Cardiac muscle cell (in vitro differentiated cells and primary cell): ENCODE measurements at regions not wholly inside any gene's neighbourhood (a gene's known extent, or its start where the extent isn't known, plus 50 kb on each side); places are given as distances from the start of the nearest gene placed in this dataset.
A peak's percentile ranks its signal among the peaks of the same experiment; 100 is the strongest.

Experiments
- DNase-seq, 2 donors: peaks; one replicate each; pipeline versions ENCODE4 v3.0.0 to v3.0.0-alpha.2; 2010 to 2017; ENCODE audit warnings: low read depth in 1 of 2, low spot score in 1 of 2
- H3K27ac ChIP-seq: fragments of 200-600 bp; sonication (generic); 2 replicates; pipeline ENCODE4 v1.5.1; 2016
- H3K27me3 ChIP-seq: fragments of 200-600 bp; sonication (generic); 2 replicates; pipeline ENCODE4 v1.6.0; 2016; ENCODE audit warnings: control low read depth
- H3K36me3 ChIP-seq: fragments of 200-600 bp; sonication (generic); 2 replicates; pipeline ENCODE4 v1.5.1; 2016; ENCODE audit warnings: control low read depth
- H3K4me1 ChIP-seq: fragments of 200-600 bp; sonication (generic); 2 replicates; pipeline ENCODE4 v1.8.1; 2017; ENCODE audit warnings: low read depth, mild to moderate bottlenecking, mixed run types
- H3K4me3 ChIP-seq: fragments of 200-600 bp; sonication (generic); 2 replicates; pipeline ENCODE4 v1.5.1; 2016; ENCODE audit warnings: mild to moderate bottlenecking
- H3K9me3 ChIP-seq: fragments of 200-600 bp; sonication (generic); 2 replicates; pipeline ENCODE4 v1.5.1; 2017; ENCODE audit warnings: low read depth, mild to moderate bottlenecking, control low read depth
- TF ChIP-seq, protein P1 (sequence below): IDR thresholded peaks from 2 replicates; pipeline ENCODE4 v1.5.1; 2012; ENCODE audit warnings: low read depth, mild to moderate bottlenecking, low read length

DNA sequence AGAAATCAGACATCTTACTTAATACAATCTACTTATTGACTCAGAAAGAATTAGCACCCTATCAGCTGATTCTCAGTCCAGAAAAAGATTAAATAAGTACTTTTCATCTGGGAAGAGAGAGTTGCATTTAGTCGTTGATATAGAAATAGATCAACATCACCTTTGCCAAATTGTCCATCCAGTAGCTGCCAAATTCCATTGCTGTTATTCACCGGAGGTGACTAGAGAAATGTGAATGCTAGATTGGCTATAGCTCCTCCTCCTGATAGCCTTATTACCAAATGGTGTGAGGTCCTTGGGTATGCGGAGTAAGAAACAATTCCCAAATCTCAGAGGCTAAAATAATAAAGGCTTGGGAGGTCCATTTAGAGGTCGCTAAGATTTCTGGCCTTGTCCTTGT is 723.3 kb upstream of the FLRT2 start:
- TF ChIP-seq, protein P1, sequence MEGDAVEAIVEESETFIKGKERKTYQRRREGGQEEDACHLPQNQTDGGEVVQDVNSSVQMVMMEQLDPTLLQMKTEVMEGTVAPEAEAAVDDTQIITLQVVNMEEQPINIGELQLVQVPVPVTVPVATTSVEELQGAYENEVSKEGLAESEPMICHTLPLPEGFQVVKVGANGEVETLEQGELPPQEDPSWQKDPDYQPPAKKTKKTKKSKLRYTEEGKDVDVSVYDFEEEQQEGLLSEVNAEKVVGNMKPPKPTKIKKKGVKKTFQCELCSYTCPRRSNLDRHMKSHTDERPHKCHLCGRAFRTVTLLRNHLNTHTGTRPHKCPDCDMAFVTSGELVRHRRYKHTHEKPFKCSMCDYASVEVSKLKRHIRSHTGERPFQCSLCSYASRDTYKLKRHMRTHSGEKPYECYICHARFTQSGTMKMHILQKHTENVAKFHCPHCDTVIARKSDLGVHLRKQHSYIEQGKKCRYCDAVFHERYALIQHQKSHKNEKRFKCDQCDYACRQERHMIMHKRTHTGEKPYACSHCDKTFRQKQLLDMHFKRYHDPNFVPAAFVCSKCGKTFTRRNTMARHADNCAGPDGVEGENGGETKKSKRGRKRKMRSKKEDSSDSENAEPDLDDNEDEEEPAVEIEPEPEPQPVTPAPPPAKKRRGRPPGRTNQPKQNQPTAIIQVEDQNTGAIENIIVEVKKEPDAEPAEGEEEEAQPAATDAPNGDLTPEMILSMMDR: no peak
- Histone ChIP-seq H3K27ac (no peak overlapping the region), H3K4me3 (no peak overlapping the region), H3K27me3 (no peaks in the 10 kb centered on the region), H3K36me3 (no peaks in the 10 kb centered on the region), H3K9me3 (no peaks in the 10 kb centered on the region), H3K4me1 (no peaks in the 10 kb centered on the region)
- peak in 1 of 2 donors; percentile 47 for DNase-seq

DNA sequence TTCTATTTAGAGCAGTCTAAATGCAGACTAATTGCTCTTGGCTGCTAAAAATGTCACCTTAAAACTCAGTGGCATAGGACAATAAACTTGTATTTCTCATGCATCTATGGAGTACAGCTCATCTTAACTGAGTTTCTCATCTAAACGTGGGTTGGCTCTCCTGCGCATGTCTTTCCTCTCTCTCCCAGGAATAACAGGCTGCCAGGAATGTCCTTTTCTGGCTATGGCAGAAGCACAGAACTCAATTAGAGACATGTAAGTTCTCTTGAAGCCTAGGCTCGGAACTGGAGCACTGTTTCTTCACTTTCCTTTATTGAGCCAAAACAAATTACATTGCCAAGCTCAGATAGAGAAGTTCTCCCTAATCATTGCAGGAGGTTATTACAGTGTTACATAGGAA is 722.3 kb upstream of the FLRT2 start:
- TF ChIP-seq, protein P1: no peak
- DNase-seq: peak in 1 of 2 donors; percentile 6
- H3K4me1 ChIP-seq: no peaks in the 10 kb centered on the region
- no peaks in the 10 kb centered on the region for H3K36me3 ChIP-seq
- no peaks in the 10 kb centered on the region for H3K27me3 ChIP-seq
- H3K9me3 ChIP-seq: no peaks in the 10 kb centered on the region
- no peak overlapping the region for H3K27ac ChIP-seq
- no peak overlapping the region for H3K4me3 ChIP-seq

DNA sequence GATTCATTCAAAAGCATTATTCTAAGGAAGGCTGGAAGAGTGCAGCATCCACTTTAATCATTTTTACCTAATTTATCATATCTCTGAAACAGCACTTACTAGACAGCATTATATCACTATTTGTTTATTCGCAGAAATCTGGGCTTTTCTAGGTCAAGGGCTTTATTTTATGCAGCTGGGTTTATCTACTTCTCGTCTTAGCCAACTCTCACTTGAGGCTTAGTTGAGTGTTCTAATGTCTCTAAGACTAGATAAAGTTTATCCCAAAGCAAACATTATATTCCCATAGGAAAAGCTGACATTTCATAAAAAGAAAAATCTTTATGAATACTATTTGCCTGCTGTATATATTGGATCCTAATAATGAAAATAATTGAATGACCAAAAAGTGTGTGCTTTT is 720.8 kb upstream of the FLRT2 start:
- H3K4me3 ChIP-seq: no peak overlapping the region
- H3K36me3 ChIP-seq: no peaks in the 10 kb centered on the region
- DNase-seq: no peak
- H3K4me1 ChIP-seq: no peaks in the 10 kb centered on the region
- no peaks in the 10 kb centered on the region for H3K9me3 ChIP-seq
- TF ChIP-seq, protein P1: no peak
- no peak overlapping the region for H3K27ac ChIP-seq
- H3K27me3 ChIP-seq: no peaks in the 10 kb centered on the region

DNA sequence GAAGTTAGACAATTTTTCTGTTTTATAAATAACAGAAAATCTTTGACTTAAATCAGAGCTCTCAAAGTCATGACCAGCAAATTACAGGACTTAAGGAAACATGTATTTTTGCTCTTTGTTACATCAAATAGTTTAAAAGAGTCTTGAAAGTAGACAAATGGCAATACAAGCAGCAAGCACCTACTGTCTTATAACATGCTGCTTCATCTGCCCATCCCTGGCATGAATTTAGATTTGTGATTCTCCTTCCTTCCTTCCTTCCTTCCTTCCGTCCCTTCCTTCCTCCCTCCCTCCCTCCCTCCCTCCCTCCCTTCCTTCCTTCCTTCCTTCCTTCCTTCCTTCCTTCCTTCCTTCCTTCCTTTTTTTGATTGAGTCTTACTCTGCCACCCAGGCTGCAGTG is 715.6 kb upstream of the FLRT2 start:
- Histone ChIP-seq H3K4me1 (no peaks in the 10 kb centered on the region), H3K27ac (no peak overlapping the region), H3K4me3 (no peak overlapping the region), H3K27me3 (no peaks in the 10 kb centered on the region), H3K36me3 (no peaks in the 10 kb centered on the region), H3K9me3 (no peaks in the 10 kb centered on the region)
- TF ChIP-seq, protein P1: no peak
- no peak for DNase-seq

DNA sequence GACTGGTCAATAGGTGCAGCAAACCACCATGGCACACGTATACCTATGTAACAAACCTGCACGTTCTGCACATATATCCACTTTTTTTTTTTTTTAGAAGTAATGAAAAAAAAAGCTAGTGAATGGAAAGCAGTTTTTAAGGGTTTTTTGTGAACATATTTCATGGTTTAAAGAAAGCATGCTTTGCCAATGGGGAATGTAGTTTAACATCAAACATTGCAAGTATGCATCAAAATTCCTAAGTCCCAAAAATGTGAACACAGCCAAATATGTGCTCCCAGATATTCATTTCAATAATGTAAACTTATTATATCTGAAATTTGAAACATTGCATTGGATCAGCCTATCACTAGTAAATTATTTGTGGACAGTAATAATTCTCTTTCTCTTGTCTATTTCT is 710.4 kb upstream of the FLRT2 start:
- Histone ChIP-seq H3K9me3 (no peaks in the 10 kb centered on the region), H3K27me3 (no peaks in the 10 kb centered on the region), H3K4me3 (no peak overlapping the region), H3K4me1 (no peaks in the 10 kb centered on the region), H3K36me3 (no peaks in the 10 kb centered on the region), H3K27ac (no peak overlapping the region)
- no peak for DNase-seq
- TF ChIP-seq, protein P1: no peak

DNA sequence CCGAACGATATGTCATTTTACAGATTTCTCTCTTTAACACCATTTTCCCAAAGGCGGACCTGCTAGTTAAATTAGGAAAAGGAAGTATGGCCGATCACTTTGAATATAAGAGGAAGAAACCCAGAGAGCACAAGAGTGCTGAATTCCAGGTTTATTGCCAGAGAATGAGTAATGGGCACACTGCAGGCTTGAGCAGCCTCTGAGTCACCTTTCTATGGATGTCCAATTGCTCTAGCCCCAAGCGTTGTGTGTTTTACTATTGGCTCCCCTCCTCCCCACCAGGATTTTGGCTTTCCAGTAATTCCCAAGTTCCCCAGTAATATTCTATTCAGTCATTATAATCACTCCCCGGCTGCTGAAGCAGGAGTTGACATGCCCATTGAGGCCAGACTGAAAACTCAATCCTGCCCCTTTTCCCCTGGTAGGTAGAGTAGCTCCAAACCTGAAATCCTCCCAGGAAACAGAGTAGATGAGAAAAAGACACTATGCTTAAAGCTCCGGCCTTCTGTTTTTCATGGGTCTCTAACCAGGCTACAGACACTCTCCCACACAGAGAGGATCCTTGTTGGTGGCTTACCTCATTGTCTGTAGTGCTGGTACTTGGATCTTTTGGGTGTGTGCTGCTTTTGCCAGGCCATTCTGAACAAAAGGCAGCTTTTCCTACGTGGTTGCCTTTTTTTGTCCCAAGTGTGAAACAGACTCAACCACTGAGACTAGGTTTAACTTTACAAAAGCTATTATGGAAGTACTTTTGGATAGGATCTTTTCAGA is 704.3 kb upstream of the FLRT2 start:
- Histone ChIP-seq H3K4me1 (no peaks in the 10 kb centered on the region), H3K9me3 (no peaks in the 10 kb centered on the region), H3K27me3 (no peaks in the 10 kb centered on the region), H3K36me3 (no peaks in the 10 kb centered on the region), H3K4me3 (no peak overlapping the region), H3K27ac (no peak overlapping the region)
- TF ChIP-seq, protein P1: no peak
- DNase-seq: no peak
